Myocyte (in vitro differentiated cells): ENCODE measurements at regions not wholly inside any gene's neighbourhood (a gene's known extent, or its start where the extent isn't known, plus 50 kb on each side); places are given as distances from the start of the nearest gene placed in this dataset.

Source experiments
- DNase-seq: peaks from one replicate; pipeline ENCODE4 v3.0.0-alpha.2; 2012; ENCODE audit warnings: low read depth

GRCh38 chr15:39291690-39292089 is 289.2 kb upstream of the THBS1 start:
- DNase-seq, result no peak

GRCh38 chr15:39296955-39297354 is 283.9 kb upstream of the THBS1 start:
- no peak for DNase-seq

GRCh38 chr15:39298271-39298962 is 282.5 kb upstream of the THBS1 start:
- no peak for DNase-seq

GRCh38 chr15:39299486-39300267 is 281.2 kb upstream of the THBS1 start:
- no peak for DNase-seq

- DNase-seq, result peak; percentile 47
These were observed 280.3 kb upstream of the THBS1 start for GRCh38 chr15:39300451-39301153.

GRCh38 chr15:39301589-39301999 is 279.3 kb upstream of the THBS1 start:
- peak; percentile 74 for DNase-seq

- DNase-seq, result no peak
These were observed 277.9 kb upstream of the THBS1 start for GRCh38 chr15:39302936-39303335.

- DNase-seq, result no peak
These were observed 276.6 kb upstream of the THBS1 start for GRCh38 chr15:39304201-39304841.

- peak; percentile 53 for DNase-seq
These were observed 275.7 kb upstream of the THBS1 start for GRCh38 chr15:39304931-39305728.

GRCh38 chr15:39310633-39311032 is 270.2 kb upstream of the THBS1 start:
- DNase-seq, result no peak

- DNase-seq, result no peak
These were observed 267.9 kb upstream of the THBS1 start for GRCh38 chr15:39312984-39313383.

- no peak for DNase-seq
These were observed 267.4 kb upstream of the THBS1 start for GRCh38 chr15:39313467-39313866.

GRCh38 chr15:39313881-39314280 is 267.0 kb upstream of the THBS1 start:
- no peak for DNase-seq

- peak; percentile 65 for DNase-seq
These were observed 265.6 kb upstream of the THBS1 start for GRCh38 chr15:39315206-39315850.

GRCh38 chr15:39317225-39317624 is 263.7 kb upstream of the THBS1 start:
- no peak for DNase-seq

- no peak for DNase-seq
These were observed 262.6 kb upstream of the THBS1 start for GRCh38 chr15:39318231-39318630.

GRCh38 chr15:39320355-39320754 is 260.5 kb upstream of the THBS1 start:
- no peak for DNase-seq

GRCh38 chr15:39320886-39321285 is 260.0 kb upstream of the THBS1 start:
- DNase-seq, result no peak

GRCh38 chr15:39321977-39322376 is 258.9 kb upstream of the THBS1 start:
- no peak for DNase-seq

GRCh38 chr15:39323157-39323556 is 257.7 kb upstream of the THBS1 start:
- no peak for DNase-seq
